22Rv1 (cell line): ENCODE measurements at regions not wholly inside any gene's neighbourhood (a gene's known extent, or its start where the extent isn't known, plus 50 kb on each side); places are given as distances from the start of the nearest gene placed in this dataset.

Experiments
- CTCF ChIP-seq: fragments of 450-650 bp; IDR thresholded peaks from 2 replicates; pipeline ENCODE4 v1.5.1; 2017; ENCODE audit warnings: mild to moderate bottlenecking
- ZFX ChIP-seq: fragments of 450-650 bp; IDR thresholded peaks from 2 replicates; pipeline ENCODE4 v1.6.1; 2017; ENCODE audit warnings: antibody characterized with exemption, borderline replicate concordance

DNA sequence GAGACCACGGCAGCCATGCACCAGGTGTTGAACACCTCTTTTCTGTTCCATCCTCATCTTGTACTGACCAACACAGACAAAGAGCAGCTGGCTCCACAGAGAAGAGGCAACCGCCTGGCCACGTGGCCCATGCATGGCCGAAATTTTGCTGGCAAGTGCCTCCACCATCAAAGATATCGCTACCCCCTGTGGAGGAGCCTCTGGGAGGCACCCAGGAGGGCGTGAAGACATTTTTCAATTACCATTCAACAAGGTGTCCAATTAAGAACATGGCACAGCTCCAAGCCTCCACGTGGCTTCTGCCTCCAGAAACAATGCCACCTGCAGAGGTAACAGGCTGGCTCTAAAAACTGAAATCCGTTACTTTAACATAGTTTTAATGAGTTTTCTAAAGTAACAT is 54.4 kb upstream of the CKS2 start:
- TF ChIP-seq CTCF, result no peak
- TF ChIP-seq ZFX, result no peak
